ENCODE measurements at regions not wholly inside any gene's neighbourhood (a gene's known extent, or its start where the extent isn't known, plus 50 kb on each side); places are given as distances from the start of the nearest gene placed in this dataset.
"Not testable (repeated sequence)": the region's sequence is repeated elsewhere in the genome, so short reads cannot be mapped to it uniquely, and the experiment has no call there.

DNA sequence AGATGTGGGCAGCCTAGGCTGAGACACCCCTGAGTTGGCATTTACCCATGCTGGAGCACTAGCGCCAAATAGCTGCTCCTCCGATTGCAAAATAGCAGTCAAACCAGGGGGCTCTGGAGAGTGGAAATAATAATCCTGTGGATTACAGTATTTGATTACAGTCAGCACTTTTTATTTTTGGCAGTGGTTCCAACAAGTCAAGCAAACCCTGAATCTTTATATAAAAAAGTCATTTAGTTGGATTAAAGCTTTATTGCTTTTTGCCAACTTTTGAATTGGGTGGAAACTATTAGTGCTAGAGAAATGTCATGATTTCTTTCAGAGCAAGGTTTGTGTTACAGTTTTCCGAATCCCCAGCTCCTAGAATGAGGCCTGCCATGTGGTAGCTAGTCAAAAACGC lies 99.3 kb upstream of the FAM20A start:
- no peak for DNase-seq (ENCODE audit: low read depth)

DNA sequence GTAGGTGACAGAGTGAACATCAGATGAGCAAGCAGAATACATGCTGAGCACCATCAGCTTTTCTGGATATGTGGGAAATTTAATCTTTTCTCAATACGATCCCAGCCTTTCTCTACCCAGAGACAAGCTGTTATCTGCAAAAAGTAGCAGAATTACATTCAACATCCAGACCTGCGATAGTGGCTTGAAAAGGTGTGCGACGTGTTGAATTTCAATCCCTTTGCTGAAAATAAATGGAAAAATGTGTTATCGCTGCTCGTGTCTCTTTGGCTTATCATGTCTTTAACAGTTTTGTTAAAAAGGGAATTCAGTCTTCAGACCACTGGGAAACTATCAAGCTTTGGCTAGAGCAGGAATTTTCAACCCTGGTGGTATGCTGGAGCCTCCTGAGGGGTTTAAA lies 98.8 kb upstream of the FAM20A start:
- no peak for DNase-seq (ENCODE audit: low read depth)

DNA sequence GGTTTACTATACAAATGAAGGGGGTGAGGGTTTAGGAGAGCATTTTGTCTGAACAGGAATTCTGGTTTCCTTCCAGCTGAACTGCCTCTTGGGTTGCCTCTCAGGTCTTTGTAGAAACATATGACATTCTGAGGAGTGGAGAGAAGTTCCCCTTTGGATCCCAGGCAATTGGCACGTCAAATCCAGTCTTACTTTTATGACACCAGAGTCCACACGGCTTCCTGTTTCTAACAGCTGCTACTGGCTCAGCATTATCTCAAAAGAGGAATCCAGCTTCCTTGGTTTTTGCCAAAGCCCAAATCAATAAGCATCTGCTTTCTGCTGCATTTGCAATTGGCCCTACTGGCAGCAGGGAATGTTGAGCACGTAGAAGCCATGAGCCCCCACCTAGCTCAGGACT lies 97.6 kb upstream of the FAM20A start:
- no peak for DNase-seq (ENCODE audit: low read depth)

DNA sequence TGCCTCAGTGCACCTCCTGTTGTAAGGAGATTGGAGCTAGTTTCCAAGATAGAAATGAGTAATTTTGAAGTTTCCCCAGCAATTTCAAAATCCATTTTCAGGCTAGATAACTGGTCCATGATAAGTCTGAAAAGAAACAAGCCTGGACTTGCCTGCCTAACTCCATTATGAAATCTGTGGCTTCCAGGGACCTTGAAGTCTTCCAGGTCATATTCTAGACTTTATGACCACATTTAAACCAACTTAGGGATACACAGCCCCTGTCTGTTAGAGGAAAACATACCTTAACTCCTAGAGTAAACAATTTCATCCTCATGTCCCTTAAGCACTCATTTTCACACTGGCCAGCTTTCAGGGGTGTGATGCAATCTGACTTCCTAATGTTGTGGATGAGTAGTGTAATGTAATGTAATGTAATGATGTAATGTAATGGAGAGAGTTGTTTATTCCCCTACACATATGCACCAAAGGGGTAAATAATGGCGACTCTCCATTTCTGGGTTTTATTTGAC lies 96.7 kb upstream of the FAM20A start:
- DNase-seq (ENCODE audit: low read depth) = peak; percentile 69

DNA sequence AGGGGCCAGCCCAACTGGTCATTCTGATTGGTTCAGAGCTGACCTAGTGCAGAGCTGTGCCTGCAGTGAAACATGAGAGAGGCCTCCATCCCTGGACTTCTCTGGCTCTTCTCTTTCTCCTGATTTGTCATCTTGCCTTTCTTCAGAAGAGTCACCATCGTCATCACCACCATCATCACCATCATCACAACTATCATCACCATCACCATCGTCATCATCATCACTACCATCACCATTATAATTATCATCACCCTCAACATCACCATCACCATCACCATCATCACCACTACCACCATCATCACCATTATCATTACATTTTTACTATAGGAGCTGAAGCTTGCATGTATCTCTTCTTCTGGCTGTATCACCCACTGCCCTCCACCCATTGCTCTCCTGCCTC lies 94.5 kb upstream of the FAM20A start:
- DNase-seq (ENCODE audit: low read depth) = no peak

DNA sequence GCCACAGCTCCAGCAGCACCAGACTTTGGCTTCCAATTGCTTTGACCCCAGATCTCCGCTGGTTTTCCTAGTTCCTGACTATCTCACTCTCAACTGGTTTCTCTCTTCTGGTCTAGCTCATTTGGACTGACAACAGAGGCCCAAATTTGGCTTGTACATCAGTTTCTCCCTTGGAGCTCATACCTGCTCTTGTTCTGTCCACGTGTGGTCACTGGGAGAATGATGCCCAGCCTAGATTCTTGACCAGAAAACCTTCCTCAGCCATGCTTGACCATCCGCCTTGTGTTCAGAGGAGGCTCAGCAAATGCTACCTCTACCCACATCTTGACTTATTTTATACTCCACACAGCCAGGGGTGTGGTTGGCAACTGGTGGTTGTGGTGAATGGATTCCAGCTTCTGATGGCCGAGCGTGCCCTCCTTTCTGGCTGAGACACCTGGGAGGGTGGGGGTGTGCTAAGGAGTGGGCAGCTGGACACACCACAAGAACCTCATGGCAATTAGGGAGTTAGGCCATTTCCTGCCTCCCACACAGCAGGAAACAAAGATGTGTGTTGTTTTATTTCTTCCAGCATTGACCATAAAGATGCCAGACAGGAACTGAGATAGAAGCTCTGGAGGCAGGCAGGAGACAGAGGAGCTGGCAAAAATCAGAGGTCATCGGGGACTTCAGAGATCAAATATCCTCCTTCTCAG lies 93.8 kb upstream of the FAM20A start:
- peak; percentile 21 for DNase-seq (ENCODE audit: low read depth)

DNA sequence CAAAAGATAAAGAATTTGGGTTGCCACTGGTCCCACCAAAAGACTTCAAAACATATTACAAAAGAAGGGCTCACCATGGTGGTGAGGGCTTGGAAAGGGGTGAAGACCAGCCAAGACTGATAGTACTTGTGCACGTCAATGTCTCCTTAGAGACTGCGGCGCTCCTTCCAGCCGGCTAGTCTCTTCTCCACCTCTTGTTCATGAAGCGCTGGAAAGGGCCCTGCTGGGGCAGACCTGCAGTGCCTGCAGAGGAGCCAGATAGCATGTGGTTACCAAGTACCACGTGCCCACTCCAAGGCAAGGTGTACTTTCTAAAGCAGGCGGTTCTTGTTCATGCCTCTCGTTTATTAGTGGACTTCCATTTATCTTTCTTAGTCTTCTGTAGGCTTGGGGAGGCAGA lies 92.7 kb upstream of the FAM20A start:
- no peak for DNase-seq (ENCODE audit: low read depth)

DNA sequence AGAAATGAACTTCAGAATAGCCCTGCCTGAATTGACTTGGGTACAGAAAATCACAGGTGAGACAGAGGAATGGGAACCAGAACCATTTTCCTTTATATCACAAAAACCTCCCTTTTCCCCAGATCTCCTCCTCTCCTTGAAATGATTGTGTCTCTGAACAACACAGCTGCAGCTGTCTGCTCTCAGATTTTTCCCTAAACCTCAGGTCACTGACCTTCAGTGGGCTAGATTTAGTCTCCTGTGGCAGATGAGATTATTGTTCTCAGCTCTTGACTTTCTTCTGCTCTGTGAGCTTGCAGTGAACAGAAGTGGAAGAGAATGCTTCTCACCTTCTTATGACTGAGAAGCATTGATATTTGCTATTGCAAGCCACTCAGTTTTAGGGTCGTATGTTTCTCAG lies 92.3 kb upstream of the FAM20A start:
- DNase-seq (ENCODE audit: low read depth) = no peak

DNA sequence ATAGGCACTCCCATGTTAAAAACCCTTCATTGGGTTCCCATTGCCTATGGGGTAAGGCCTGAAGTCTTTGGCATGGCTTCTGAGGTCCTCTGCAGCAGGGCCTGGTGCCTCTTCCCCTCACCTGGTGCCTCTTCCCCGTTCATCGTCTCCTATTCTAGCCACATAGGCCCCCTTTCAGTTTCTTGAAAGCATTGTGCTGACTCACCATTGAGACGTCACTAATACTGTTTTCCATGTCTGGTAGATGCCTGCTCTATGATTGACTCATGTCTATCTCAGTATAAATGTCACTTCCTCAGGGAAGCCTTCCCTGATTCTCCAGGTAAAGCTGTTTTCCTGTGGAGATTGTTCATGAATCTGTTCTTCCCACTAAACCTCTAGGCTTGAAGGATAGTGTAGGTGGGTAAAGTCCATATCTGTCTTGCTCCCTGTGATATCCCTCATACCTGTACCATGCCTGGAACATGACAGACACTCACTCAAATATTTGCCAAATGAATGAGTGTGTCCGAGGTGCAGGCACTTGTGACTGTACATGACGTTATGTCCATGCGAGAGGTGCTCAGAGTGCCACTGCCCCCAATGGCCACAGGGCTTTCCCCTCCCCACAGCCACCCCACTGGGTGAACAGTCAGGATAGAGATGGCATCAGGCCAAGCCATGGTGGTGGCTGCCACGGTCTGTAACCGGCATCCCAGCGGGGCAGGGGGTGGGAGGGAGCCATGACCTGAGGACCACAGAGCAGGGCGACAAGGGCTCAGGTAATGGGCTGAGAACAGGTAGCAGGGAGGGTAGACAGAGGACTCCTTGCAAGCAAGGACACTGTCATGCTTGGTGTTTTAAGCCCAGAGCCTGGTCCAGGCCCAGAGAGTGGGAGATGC lies 85.2 kb upstream of the FAM20A start:
- DNase-seq (ENCODE audit: low read depth) = no peak

DNA sequence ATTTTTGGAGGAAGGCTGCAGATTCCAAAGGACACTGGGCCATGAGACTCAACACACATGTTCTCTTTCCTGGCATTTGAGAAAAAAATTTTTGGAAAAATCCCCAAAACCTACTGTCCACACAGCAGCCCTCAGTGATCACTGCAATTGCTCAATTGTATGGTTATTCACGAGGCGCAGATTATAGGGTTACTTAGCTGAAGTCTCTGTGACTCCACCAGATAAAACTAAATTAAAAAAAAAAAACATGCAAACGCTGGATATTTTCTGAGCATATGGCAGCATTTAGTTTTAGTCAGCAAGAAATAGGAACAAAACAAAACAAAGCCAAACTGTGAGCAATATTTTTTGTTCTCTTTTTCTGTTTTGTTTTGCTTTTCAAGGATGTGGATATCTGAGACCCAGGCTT lies 83.8 kb upstream of the FAM20A start:
- no peak for DNase-seq (ENCODE audit: low read depth)

DNA sequence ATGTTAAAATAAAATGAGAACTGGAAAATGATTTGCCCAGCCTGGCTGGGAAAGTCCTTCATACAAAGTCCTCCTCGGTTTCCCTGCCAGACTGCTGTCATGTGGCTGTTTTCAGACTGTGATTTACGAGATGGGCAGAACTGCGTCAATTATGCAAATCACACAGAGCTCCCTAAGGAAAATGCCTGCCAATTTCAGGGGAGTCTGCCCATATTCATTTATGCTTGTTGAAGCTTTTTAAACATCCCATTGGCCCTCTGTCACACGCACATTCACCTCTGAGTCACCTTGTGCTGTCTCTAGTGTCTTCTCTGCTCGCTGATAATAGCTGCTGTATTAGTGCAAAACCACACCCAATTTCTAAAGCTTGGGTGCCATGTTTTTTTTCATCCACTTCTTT lies 81.7 kb upstream of the FAM20A start:
- no peak for DNase-seq (ENCODE audit: low read depth)

DNA sequence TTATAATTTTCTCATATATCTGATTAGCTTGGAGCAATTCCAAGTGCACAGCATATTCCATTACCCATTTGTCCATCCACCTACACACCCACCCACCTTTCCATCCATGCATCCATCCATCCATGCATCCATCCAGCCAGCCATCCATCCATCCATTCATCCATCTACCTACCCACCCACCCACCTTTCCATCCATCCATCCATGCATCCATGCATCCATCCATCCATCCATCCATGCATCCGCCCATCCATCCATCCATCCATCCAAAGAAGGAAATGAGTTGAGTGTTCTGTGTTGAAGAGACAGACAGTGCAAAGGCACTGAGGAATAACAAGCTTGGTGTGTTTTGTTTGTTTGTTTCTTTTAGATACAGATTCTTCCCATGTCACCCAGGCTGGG lies 78.7 kb upstream of the FAM20A start:
- no peak for DNase-seq (ENCODE audit: low read depth)

DNA sequence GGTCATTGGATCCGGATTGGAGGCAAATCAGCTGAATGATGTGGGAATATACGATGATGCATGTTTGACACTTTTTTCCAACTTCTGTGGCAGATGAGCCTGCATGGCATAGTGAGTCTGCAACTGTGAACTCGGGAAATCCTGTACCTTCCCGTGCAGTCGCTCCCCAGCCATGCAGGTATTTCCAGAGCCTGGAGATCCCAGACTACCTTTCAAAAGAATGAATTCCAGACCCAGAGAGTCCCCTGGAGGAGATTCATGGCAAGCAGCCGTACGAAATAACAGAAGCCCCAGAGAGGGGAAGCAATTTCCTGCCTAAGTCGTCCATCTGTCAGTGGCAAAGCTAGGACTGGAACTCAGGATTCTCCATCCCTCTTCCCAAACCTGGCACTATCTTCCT lies 75.7 kb upstream of the FAM20A start:
- DNase-seq (ENCODE audit: low read depth) = no peak

DNA sequence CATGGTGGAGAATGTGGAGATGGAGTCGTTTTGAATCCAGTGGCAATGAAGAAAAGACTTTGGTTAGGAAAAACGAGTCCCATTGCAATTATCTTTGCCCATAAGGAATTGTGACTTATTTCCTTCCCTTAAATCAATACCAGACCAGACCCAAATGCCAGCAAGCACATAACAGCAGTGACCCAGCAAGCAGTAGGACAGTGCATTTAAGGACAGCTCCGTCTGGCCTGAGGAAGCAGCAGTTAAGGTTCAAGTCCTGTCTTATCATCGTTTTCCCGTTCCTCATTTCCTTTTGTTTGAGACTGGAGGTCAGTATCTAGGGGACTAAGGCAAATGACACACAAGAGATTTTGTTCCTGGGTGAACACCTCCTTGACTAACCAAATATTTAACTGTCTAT lies 74.6 kb upstream of the FAM20A start:
- DNase-seq (ENCODE audit: low read depth) = no peak

DNA sequence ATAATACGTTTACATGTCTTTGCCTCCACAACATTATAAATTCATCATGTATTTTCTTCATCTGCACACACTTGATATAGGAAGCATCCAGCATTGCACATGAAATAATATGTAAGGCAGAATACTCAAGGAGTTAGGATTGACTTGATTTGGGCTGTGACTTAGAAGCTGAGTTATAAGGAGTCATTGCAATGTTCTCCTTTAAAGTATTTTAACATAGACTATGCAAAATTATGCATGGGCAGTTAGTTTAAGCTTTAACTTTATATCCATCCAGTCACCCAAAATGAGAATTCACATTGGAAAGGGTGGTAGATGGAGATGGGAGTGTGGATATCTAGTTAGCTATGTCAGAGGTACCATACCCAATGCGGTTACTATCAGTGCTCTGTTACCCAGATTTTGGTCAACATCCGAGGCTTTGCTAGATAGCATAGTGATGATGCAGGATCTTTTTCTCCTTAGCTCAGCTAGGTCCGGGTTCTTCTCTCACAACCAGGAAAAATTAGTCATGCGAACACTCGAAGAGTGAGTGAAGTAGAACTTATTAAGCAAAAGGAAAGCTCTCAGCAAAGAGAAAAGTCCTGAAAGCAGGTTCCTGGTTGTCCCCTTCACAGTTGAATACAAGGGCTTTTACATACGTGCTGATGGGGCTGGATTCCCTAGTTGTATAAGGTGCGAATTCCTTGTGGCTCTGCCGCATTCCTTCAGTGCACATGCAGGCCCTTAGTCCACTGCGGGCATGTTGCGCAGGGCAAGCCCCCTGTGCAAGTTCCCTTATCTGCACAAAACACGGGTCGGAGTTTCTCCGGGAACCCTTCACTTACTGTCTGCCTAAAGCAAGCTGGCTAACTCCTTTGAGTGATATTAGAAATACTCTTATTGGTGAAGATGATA lies 73.1 kb upstream of the FAM20A start:
- peak; percentile 4 for DNase-seq (ENCODE audit: low read depth)

DNA sequence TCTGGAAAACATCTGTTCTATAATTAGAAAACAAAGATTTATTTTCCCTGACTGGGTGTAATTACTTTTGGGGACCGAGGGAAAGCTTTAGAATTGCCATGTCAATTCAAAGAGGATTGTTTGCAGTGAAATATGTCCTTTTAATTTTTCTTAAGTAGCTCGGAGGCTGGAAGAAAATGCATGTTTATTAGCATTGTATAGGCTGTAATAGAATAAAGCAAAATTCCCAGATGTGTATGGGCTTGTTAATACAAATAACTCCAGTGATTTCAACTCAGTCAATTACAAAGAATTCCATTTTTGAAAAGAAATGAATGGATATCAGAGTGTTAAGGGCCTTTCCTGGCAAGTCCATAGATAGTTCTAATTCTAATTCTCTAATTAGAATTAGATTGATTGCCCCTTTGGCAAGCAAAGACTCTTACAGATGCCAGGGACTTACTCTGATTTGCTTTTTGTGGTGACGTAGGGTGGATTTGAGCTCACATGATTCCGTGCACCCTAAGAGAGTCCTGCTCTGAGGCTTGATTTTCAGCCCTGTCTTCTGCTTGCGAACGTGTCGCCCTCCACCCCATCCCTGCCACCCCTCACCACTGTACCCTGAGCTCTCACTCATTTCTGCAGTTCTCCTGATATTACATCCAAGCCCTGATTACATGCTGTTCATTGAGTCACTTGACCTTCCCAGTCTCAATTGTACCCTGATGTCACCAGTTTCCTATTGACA lies 70.0 kb upstream of the FAM20A start:
- DNase-seq (ENCODE audit: low read depth) = no peak

DNA sequence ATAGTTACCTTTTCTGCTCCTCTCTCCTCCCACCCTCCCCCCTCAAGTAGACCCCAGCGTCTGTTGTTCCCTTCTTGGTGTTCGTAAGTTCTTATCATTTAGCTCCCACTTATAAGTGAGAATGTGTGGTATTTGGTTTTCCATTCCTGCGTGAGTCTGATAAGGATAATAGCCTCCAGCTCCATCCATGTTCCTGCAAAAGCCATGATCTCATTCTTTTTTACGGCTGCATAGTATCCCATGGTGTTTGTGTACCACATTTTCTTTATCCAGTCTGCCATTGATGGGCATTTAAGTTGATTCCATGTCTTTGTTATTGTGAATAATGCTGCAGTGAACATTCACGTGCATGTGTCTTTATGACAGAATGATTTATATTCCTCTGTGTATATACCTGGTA lies 65.3 kb upstream of the FAM20A start:
- not testable (repeated sequence) for DNase-seq (ENCODE audit: low read depth)

DNA sequence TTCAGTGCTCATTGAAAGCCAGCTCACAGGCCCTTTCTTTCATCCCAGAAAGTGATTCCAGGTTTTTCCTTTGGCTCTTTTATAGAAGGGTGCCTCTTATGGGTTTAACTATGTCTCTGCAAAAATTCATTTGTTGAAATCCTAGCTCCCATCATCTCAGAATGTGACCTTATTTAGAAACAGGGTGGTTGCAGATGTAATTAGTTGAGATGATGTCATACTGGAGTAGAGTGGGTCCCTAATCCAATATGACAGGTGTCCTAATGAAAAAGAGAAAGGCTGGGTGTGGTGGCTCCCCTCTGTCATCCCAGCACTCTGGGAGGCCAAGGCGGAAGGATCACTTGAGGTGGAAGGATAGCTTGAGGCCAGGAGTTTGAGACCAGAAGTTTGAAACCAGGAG lies 64.2 kb upstream of the FAM20A start:
- no peak for DNase-seq (ENCODE audit: low read depth)

DNA sequence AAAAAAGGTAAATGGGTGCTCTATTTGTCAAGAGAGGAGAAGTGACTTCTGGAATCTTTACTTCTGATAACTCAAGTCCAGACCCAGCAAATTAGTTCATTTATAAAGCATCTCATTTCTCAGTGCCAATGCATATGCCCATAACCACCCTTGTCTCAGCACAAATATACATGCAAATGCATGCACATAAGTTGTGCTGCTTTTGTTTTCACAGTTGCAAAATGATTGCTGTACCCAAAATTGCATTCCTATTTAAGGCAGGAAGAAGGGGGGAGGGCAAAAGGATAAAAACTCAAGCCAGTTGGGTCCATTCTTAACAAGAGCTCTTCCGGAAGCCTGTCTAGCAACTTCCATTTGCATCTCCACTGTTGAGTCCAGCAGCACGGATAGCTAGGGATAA lies 61.3 kb upstream of the FAM20A start:
- no peak for DNase-seq (ENCODE audit: low read depth)

DNA sequence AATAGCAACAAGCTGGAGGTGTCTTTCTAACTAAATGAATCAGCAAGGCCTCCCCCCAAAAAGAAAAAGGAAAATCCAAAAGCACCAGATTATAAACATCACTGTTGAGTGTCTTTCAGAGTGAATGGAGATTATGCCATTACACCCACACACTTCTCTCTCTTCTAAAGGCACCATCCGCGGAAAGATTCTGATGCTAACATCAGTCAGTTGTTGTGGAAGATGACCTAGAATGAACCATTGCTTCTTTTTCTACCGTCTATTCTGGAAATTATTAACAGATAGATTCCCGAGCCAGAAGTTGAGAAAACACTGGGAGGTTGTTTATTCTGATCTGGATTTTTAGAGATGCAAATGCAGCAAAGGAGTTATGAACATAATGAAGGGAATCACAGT lies 60.9 kb upstream of the FAM20A start:
- no peak for DNase-seq (ENCODE audit: low read depth)

DNA sequence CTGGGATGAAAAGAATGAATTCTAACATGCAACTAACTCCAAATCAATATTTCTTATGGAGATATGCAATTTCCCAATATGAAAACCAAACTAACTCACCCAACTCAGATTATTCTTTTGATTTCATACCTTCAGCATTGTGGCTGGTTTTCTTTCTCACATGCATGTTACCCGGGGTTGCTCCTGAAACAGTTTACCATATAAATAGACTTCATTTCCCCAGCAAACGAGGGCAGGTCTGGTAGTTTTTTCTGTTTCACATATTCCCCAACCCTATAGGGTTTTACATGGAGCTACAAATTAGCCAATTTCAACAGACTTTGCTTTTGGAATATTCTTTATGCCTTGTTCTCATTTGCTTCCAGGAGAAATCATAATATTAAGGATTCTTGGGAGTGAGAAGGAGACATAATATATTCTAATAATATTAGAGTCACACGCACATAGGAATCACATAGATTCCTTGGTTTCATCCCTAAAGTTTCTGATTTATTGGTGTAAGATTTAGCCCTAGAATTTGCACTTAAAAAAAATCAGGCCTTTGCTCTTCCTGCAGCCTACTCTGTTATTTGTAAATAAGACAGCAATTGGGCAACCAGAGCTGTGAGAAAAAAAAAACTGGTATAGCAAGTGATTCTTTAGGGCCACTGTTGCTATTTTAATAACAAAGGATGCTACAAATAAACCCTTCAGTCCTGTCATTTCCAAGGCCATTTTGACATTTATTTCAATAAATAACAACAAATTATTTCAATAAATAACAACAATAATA lies 60.3 kb upstream of the FAM20A start:
- DNase-seq (ENCODE audit: low read depth) = no peak
